ENCODE measurements at regions not wholly inside any gene's neighbourhood (a gene's known extent, or its start where the extent isn't known, plus 50 kb on each side); places are given as distances from the start of the nearest gene placed in this dataset.

DNA sequence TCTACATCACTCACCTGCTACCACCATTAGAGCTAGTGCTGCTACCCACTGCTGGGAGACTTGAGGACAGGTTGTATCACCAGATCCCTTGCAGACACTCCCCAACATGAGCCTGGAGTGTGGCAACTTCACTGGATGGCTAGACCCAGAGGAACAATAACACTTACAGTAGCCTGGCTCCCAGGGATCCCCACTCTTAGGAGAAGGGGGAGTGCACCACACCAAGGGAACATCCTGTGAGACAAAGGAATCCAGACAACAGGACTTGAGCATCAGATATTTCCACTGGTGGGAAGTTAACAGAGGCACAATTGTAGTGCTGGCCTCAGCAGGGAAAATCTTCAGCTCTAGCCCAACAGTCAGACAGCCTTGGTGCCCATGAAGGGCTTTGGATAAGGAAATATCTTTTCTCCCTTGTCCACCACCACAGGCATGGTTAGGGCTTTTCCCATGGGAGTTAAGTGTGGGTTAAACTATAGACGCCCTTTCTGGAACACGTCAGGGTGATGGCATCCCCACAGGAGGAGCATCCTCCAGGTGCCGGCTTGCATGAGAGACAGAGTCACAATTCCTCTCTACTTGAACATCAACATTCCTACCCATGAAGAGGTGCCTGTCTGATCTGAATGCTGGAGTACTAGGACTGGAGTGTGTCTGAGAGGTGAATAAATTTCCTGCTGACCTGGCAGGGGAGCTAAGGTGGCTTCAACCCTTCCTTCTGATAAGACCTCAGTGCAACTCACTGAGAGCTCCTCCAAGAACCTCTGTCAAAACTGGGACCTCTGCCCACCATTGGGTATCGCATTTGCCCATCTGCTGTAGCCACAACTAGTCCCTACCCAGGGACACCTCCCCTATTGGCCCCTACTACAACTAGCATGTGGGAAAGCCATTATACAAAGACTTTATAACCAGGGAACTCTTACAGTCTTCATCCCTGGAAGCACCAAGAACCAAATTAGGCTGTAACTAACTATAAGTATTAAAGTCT, 55.4 kb upstream of the SIRPG start:
- Mint-ChIP-seq H3K4me1 (no peaks in the 10 kb centered on the region), H3K27me3 (ENCODE audit: low read depth) (peaks cover 84% of the 10 kb centered on the region), H3K4me3 (no peak overlapping the region), H3K36me3 (no peaks in the 10 kb centered on the region), H3K27ac (no peak overlapping the region), H3K9me3 (no peaks in the 10 kb centered on the region)
- ATAC-seq (no peak), DNase-seq (ENCODE audit: low spot score) (no peak)
- CTCF ChIA-PET = no interaction called here
- POLR2A ChIA-PET = no interaction called here
- TF ChIP-seq NR1H2 (CRISPR knock-in tag; IDR thresholded peaks at IDR 0.05) (no peak), HMGXB4 (CRISPR knock-in tag; IDR thresholded peaks at IDR 0.05) (no peak), OVOL2 (CRISPR knock-in tag; IDR thresholded peaks at IDR 0.05; ENCODE audit: borderline replicate concordance) (no peak), TEAD4 (CRISPR knock-in tag; IDR thresholded peaks at IDR 0.05) (no peak), EMX1 (CRISPR knock-in tag; IDR thresholded peaks at IDR 0.05) (no peak), FOXJ3 (CRISPR knock-in tag; IDR thresholded peaks at IDR 0.05; ENCODE audit: borderline replicate concordance) (no peak), ESRRA (CRISPR knock-in tag; IDR thresholded peaks at IDR 0.05; ENCODE audit: borderline replicate concordance) (no peak), HMGA2 (CRISPR knock-in tag; IDR thresholded peaks at IDR 0.05) (no peak), ZNF317 (CRISPR knock-in tag; IDR thresholded peaks at IDR 0.05; ENCODE audit: borderline replicate concordance, low read depth) (no peak), CBFB (CRISPR knock-in tag; IDR thresholded peaks at IDR 0.05; ENCODE audit: low read depth) (no peak), ARID4B (CRISPR knock-in tag; IDR thresholded peaks at IDR 0.05; ENCODE audit: borderline replicate concordance) (no peak), CREM (CRISPR knock-in tag; IDR thresholded peaks at IDR 0.05) (no peak)
- TF ChIP-seq, protein P1, sequence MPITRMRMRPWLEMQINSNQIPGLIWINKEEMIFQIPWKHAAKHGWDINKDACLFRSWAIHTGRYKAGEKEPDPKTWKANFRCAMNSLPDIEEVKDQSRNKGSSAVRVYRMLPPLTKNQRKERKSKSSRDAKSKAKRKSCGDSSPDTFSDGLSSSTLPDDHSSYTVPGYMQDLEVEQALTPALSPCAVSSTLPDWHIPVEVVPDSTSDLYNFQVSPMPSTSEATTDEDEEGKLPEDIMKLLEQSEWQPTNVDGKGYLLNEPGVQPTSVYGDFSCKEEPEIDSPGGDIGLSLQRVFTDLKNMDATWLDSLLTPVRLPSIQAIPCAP (CRISPR knock-in tag; IDR thresholded peaks at IDR 0.05) = no peak
- TF ChIP-seq, protein P2, sequence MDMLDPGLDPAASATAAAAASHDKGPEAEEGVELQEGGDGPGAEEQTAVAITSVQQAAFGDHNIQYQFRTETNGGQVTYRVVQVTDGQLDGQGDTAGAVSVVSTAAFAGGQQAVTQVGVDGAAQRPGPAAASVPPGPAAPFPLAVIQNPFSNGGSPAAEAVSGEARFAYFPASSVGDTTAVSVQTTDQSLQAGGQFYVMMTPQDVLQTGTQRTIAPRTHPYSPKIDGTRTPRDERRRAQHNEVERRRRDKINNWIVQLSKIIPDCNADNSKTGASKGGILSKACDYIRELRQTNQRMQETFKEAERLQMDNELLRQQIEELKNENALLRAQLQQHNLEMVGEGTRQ (CRISPR knock-in tag; IDR thresholded peaks at IDR 0.05) = no peak

DNA sequence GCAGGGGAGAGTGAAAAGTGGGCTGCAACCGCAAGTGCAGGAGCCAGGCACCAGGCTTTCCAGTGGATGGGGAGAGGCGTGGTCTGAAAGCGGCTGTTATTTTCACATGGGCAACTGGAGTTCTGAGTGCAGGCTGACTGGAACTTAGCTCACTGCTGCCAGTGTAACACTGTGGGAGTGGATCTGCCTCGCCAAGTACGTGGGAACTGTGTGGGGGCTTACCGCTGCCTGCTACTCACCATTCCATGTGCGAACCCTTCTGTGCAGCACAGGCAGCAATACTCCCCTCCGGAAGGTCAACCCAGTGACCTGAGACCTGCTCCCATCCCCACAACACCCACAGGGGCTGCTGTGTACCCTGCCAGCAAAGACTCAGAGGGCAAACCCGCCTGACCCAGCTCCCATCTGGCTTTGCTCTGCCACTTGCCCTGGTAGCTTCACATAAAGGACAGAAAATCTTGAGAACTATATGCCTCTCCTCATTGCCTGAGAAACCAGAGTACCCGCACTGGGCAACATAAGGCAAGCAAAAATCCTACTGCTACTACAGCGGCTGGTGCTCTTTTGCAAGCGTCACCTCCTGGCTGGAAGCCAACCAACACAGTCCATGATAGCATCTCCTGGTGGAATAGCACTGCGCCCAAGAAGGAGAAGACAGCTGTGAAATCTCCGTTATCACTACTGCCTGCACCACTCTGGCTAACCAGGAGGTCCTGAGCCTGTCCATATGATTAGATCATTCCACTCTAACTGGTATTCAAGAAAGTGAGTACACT, 54.4 kb upstream of the SIRPG start:
- POLR2A ChIA-PET = no interaction called here
- H3K4me1 Mint-ChIP-seq = no peaks in the 10 kb centered on the region
- no peak for TF ChIP-seq GABPB1 (CRISPR knock-in tag; IDR thresholded peaks at IDR 0.05)
- no peak for TF ChIP-seq E2F4 (CRISPR knock-in tag; IDR thresholded peaks at IDR 0.05; ENCODE audit: borderline replicate concordance, low read depth)
- TF ChIP-seq ZNF423 (CRISPR knock-in tag; IDR thresholded peaks at IDR 0.05) = no peak
- TF ChIP-seq, protein P3, sequence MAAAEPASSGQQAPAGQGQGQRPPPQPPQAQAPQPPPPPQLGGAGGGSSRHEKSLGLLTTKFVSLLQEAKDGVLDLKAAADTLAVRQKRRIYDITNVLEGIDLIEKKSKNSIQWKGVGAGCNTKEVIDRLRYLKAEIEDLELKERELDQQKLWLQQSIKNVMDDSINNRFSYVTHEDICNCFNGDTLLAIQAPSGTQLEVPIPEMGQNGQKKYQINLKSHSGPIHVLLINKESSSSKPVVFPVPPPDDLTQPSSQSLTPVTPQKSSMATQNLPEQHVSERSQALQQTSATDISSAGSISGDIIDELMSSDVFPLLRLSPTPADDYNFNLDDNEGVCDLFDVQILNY (CRISPR knock-in tag; IDR thresholded peaks at IDR 0.05) = no peak
- TF ChIP-seq STAT6 (CRISPR knock-in tag; conservative IDR thresholded peaks at IDR 0.05; ENCODE audit: low read depth) = no peak

More for the DNA sequence above, 54.4 kb upstream of the SIRPG start:
- ATAC-seq = no peak
- DNase-seq (ENCODE audit: low spot score) = no peak
- H3K4me3 Mint-ChIP-seq = no peak overlapping the region
- peaks cover 79% of the 10 kb centered on the region for H3K27me3 Mint-ChIP-seq (ENCODE audit: low read depth)
- H3K36me3 Mint-ChIP-seq = no peaks in the 10 kb centered on the region
- no peaks in the 10 kb centered on the region for H3K9me3 Mint-ChIP-seq
- CTCF ChIA-PET = no interaction called here
- no peak overlapping the region for H3K27ac Mint-ChIP-seq

Measured in WTC11 (cell line).